ENCODE measurements at regions not wholly inside any gene's neighbourhood (a gene's known extent, or its start where the extent isn't known, plus 50 kb on each side); places are given as distances from the start of the nearest gene placed in this dataset.
"Not testable (repeated sequence)": the region's sequence is repeated elsewhere in the genome, so short reads cannot be mapped to it uniquely, and the experiment has no call there.

DNA sequence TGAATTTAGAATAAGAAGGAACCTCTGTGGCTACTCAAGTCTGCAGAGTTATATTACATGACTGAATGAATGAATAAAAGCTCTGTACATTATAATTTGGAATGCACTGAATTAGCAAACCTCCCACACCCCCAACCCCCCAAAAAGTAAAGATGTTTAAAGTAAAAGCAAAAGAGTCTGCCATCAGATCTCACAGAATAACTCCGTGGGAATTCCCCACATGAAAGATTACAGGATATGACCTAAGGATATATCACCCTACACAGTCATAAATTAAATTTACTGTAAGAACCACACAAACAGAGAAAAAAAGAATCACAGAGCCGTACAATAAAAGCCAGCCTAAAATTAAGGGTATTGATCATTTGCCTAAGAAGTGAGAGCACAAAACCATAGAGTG, 587.3 kb downstream of the PTPRC start:
- CTCF ChIA-PET: no interaction called here
- Mint-ChIP-seq H3K36me3 (no peaks in the 10 kb centered on the region), H3K27me3 (no peaks in the 10 kb centered on the region), H3K9me3 (peaks cover 2% of the 10 kb centered on the region), H3K4me3 (no peak overlapping the region), H3K4me1 (peaks cover 12% of the 10 kb centered on the region), H3K27ac (no peak overlapping the region)
- no peak for DNase-seq

DNA sequence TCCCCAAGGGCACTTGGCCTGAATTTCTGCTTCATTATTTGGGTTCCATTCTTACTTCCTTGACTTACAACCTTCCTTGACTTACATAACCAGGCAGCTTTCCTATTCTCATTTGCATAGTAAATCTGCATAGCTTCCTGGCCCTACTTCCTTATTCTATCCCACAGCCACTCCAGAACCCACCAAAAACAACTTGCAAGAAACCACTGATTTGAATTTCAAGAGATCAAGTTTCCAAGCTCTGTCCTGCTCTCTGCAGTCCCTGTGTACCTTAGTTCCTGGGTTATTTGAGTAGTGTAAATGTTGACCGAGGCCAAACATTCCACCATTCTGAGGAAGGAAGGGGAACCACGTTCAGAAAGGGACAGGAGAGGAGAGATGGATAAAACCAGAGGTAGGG, 603.3 kb downstream of the PTPRC start:
- CTCF ChIA-PET: interaction anchor here (0.8 to 2.9 kb wide), 13 partner anchors 8 to 473 kb away, joined by 3 to 15 read pairs (median 4); no protein-coding TSS in a partner anchor

GRCh38 chr1:199242601-199243000, 603.8 kb downstream of the PTPRC start:
- Mint-ChIP-seq H3K36me3 (no peaks in the 10 kb centered on the region), H3K27me3 (peaks cover 11% of the 10 kb centered on the region), H3K4me1 (no peaks in the 10 kb centered on the region), H3K27ac (no peak overlapping the region), H3K9me3 (no peaks in the 10 kb centered on the region), H3K4me3 (no peak overlapping the region)
- DNase-seq: no peak
- CTCF ChIA-PET: interaction anchor here (0.9 to 2.9 kb wide), 15 partner anchors 8 to 474 kb away, joined by 3 to 15 read pairs (median 4); no protein-coding TSS in a partner anchor

More for the DNA sequence above, 603.3 kb downstream of the PTPRC start:
- Mint-ChIP-seq H3K27ac (no peak overlapping the region), H3K36me3 (no peaks in the 10 kb centered on the region), H3K9me3 (no peaks in the 10 kb centered on the region), H3K4me3 (no peak overlapping the region), H3K4me1 (no peaks in the 10 kb centered on the region), H3K27me3 (peaks cover 11% of the 10 kb centered on the region)
- DNase-seq: no peak

DNA sequence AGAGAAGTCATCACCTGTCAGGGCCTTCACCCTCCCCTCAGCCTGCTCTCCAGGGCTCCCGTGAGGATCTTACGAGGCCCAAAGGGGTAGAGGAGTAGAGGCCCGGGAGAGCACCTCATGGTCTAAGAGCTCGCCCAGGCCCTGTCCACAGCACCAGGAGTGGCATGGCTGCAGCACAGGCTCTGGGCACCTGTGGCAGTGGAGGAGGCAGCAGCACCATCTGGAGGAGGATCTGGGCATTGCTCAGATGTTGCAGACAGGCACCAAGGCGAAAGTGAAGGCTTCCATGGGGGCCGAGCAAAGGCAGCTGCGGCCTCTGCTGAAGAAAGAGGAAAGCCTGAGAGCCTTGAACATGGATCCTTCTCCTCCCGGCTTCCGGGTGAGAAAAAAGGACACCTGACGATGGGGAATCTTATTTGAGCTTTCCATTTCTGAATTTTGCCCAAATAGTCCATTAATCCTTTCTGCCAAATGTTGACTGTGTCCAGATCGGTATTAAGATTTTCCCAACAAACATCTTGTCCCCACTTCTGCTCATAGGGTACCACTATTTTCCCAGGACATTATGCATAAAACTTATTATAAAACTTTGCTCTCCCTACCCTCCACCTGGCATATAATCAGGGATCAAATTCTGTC, 604.7 kb downstream of the PTPRC start:
- no peak overlapping the region for H3K27ac Mint-ChIP-seq
- no peaks in the 10 kb centered on the region for H3K4me1 Mint-ChIP-seq
- peak; percentile 79 for DNase-seq
- no peaks in the 10 kb centered on the region for H3K9me3 Mint-ChIP-seq
- H3K4me3 Mint-ChIP-seq: no peak overlapping the region
- CTCF ChIA-PET: interaction anchor here (0.6 to 2.9 kb wide), 17 partner anchors 9 to 1478 kb away, joined by 3 to 15 read pairs (median 4); no protein-coding TSS in a partner anchor
- H3K27me3 Mint-ChIP-seq: peaks cover 11% of the 10 kb centered on the region
- no peaks in the 10 kb centered on the region for H3K36me3 Mint-ChIP-seq

DNA sequence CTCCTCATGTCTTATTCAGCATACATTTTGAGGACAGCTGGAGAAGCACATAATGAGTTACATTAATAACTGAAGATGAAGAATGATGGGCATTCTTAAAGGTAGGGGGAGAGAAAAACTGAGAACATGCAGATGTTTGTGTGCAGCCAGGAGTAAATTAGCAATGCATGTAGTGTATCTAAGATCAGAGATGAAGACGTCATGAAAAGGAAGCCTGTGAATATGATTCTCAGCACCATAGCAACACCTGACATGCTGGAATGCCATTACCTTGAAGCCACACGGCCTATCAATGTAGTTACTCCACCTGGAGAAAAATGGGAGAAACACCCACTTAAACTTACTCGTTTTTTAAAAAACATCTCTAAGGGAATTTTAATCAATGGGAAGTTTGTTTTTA, 607.1 kb downstream of the PTPRC start:
- CTCF ChIA-PET: no interaction called here
- Mint-ChIP-seq H3K27ac (no peak overlapping the region), H3K9me3 (no peaks in the 10 kb centered on the region), H3K27me3 (peaks cover 11% of the 10 kb centered on the region), H3K36me3 (no peaks in the 10 kb centered on the region), H3K4me1 (no peaks in the 10 kb centered on the region), H3K4me3 (no peak overlapping the region)
- no peak for DNase-seq

DNA sequence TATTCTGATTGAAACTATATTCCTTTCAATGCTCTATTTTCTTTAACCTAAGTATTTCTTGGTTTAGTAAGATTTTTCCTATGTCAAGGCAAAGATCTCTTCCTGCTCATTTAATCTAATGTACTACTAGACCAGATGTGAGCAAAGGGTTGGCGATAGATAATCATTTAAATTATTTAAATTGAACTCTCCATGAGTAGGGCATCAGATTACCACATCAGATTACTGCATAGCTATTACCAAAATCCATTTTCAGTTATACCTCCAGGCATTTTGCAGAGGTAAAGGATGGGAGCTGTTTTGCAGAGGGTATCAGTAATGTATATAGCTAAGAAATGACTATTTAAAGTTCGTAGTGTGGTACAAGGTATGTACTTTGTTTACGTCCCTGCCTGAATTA, 607.9 kb downstream of the PTPRC start:
- H3K36me3 Mint-ChIP-seq: no peaks in the 10 kb centered on the region
- no peaks in the 10 kb centered on the region for H3K9me3 Mint-ChIP-seq
- CTCF ChIA-PET: interaction anchor here (0.6 to 1.6 kb wide), 2 partner anchors 12 to 134 kb away, joined by 3 to 4 read pairs; no protein-coding TSS in a partner anchor
- no peak overlapping the region for H3K27ac Mint-ChIP-seq
- DNase-seq: no peak
- H3K27me3 Mint-ChIP-seq: peaks cover 11% of the 10 kb centered on the region
- H3K4me1 Mint-ChIP-seq: no peaks in the 10 kb centered on the region
- H3K4me3 Mint-ChIP-seq: no peak overlapping the region

DNA sequence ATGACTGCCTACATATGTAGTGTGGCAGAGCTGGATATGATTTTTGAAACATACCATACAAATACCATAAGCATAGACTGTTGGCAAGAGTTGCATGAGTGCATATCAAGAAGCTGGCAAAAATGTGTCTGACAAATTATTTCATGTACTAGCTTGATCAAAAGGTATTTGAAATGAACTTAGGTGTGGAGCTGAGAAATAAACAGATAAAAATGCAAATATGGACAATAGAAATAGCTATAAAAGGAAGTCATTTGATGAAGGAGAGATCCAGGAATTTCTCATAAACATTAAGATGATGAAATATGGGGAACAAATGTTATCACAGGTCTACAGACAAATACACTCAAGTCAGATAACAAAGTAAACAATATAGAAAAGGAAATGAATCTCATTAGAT, 609.1 kb downstream of the PTPRC start:
- H3K36me3 Mint-ChIP-seq: no peaks in the 10 kb centered on the region
- peaks cover 14% of the 10 kb centered on the region for H3K27me3 Mint-ChIP-seq
- H3K4me3 Mint-ChIP-seq: no peak overlapping the region
- CTCF ChIA-PET: interaction anchor here (1.6 kb wide), 1 partner anchor 13 kb away, joined by 4 read pairs; no protein-coding TSS in a partner anchor
- no peaks in the 10 kb centered on the region for H3K4me1 Mint-ChIP-seq
- no peak for DNase-seq
- H3K27ac Mint-ChIP-seq: no peak overlapping the region
- no peaks in the 10 kb centered on the region for H3K9me3 Mint-ChIP-seq

DNA sequence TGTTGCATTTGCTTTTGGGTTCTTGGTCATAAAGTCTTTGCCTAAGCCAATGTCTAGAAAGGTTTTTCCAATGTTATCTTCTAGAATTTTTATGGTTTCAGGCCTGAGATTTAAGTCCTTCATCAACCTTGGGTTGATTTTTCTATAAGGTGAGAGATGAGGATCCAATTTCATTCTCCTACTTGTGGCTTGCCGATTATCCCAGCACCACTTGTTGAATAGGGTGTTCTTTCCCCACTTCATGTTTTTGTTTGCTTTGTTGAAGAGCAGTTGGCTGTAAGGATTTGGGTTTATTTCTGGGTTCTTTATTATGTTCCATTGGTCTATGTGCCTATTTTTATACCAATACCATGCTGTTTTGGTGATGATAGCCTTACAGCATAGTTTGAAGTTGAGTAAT, 615.2 kb downstream of the PTPRC start:
- H3K36me3 Mint-ChIP-seq: not testable (repeated sequence)

DNA sequence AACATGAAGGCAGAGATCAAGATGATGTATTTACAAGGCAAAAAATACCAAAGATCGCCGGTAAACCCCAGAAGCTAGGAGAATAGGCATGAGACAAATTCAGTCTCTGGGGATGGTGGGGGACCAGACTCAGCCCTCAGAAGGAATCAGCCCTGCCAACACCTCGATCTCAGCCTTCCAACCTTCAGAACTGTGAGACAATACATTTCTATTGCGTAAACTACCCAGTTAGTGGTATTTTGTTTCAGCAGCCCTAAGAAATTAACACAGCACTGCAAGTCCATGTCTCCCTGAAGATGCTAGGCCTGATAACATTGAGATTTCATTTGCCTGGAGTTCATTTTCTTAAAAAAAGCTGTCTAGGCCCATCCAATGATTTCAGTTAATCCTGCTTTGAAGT, 622.5 kb downstream of the PTPRC start:
- no peaks in the 10 kb centered on the region for H3K9me3 Mint-ChIP-seq
- DNase-seq: no peak
- CTCF ChIA-PET: no interaction called here
- H3K27ac Mint-ChIP-seq: no peak overlapping the region
- peaks cover 10% of the 10 kb centered on the region for H3K27me3 Mint-ChIP-seq
- H3K4me1 Mint-ChIP-seq: no peaks in the 10 kb centered on the region
- no peak overlapping the region for H3K4me3 Mint-ChIP-seq
- H3K36me3 Mint-ChIP-seq: no peaks in the 10 kb centered on the region

More for the DNA sequence above, 615.2 kb downstream of the PTPRC start:
- H3K4me1 Mint-ChIP-seq, H3K9me3 Mint-ChIP-seq, DNase-seq, CTCF ChIA-PET, H3K27ac Mint-ChIP-seq, H3K4me3 Mint-ChIP-seq: not testable (repeated sequence)
- H3K27me3 Mint-ChIP-seq: peaks cover 23% of the 10 kb centered on the region

- peaks cover 3% of the 10 kb centered on the region for H3K27me3 Mint-ChIP-seq
- no peaks in the 10 kb centered on the region for H3K4me1 Mint-ChIP-seq
- CTCF ChIA-PET: no interaction called here
- H3K27ac Mint-ChIP-seq: no peak overlapping the region
- no peak for DNase-seq
- H3K4me3 Mint-ChIP-seq: no peak overlapping the region
- no peaks in the 10 kb centered on the region for H3K36me3 Mint-ChIP-seq
- H3K9me3 Mint-ChIP-seq: no peaks in the 10 kb centered on the region
Observed at GRCh38 chr1:199264283-199264682, 625.4 kb downstream of the PTPRC start.

GRCh38 chr1:199264911-199265310, 626.1 kb downstream of the PTPRC start:
- Mint-ChIP-seq H3K4me3 (no peak overlapping the region), H3K36me3 (no peaks in the 10 kb centered on the region), H3K27me3 (peaks cover 4% of the 10 kb centered on the region), H3K4me1 (no peaks in the 10 kb centered on the region), H3K27ac (no peak overlapping the region), H3K9me3 (no peaks in the 10 kb centered on the region)
- DNase-seq: no peak
- CTCF ChIA-PET: no interaction called here

DNA sequence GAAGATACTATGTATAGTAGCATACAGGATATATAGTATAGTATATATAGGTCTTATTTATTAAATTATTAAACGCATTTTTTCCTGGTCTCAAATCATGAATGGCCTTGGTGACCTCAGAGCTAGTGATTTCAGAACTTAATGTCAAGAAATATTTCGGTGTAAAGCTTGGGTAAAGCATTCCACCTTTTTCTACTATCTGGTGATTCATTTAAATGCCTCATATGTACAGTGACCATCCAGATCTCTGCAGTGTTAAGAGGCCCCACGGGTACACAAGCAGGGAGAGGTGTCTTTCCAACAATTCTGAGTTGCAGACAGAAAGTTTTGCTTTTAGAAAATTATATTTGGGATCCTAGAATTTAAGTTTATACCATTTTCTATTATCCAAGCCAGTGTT, 626.5 kb downstream of the PTPRC start:
- no peaks in the 10 kb centered on the region for H3K9me3 Mint-ChIP-seq
- no peaks in the 10 kb centered on the region for H3K4me1 Mint-ChIP-seq
- CTCF ChIA-PET: no interaction called here
- no peak for DNase-seq
- H3K27me3 Mint-ChIP-seq: peaks cover 7% of the 10 kb centered on the region
- H3K27ac Mint-ChIP-seq: no peak overlapping the region
- H3K4me3 Mint-ChIP-seq: no peak overlapping the region
- H3K36me3 Mint-ChIP-seq: no peaks in the 10 kb centered on the region

- Mint-ChIP-seq H3K4me3 (no peak overlapping the region), H3K27ac (no peak overlapping the region), H3K9me3 (no peaks in the 10 kb centered on the region), H3K27me3 (peaks cover 4% of the 10 kb centered on the region), H3K4me1 (no peaks in the 10 kb centered on the region), H3K36me3 (no peaks in the 10 kb centered on the region)
- CTCF ChIA-PET: interaction anchor here (0.9 kb wide), 1 partner anchor 146 kb away, joined by 3 read pairs; no protein-coding TSS in a partner anchor
- DNase-seq: no peak
Observed at GRCh38 chr1:199269241-199269640, 630.4 kb downstream of the PTPRC start.

- H3K9me3 Mint-ChIP-seq: no peaks in the 10 kb centered on the region
- no peak for DNase-seq
- no peak overlapping the region for H3K27ac Mint-ChIP-seq
- H3K36me3 Mint-ChIP-seq: no peaks in the 10 kb centered on the region
- no peaks in the 10 kb centered on the region for H3K4me1 Mint-ChIP-seq
- CTCF ChIA-PET: interaction anchor here (0.7 kb wide), 1 partner anchor 28 kb away, joined by 3 read pairs; no protein-coding TSS in a partner anchor
- H3K4me3 Mint-ChIP-seq: no peak overlapping the region
- H3K27me3 Mint-ChIP-seq: peaks cover 3% of the 10 kb centered on the region
Observed at GRCh38 chr1:199272139-199272544, 633.3 kb downstream of the PTPRC start.

GRCh38 chr1:199272628-199273086, 633.8 kb downstream of the PTPRC start:
- Mint-ChIP-seq H3K27ac (no peak overlapping the region), H3K4me1 (no peaks in the 10 kb centered on the region), H3K36me3 (no peaks in the 10 kb centered on the region), H3K9me3 (no peaks in the 10 kb centered on the region), H3K4me3 (no peak overlapping the region), H3K27me3 (peaks cover 3% of the 10 kb centered on the region)
- no peak for DNase-seq
- CTCF ChIA-PET: no interaction called here
